ENCODE measurements at regions not wholly inside any gene's neighbourhood (a gene's known extent, or its start where the extent isn't known, plus 50 kb on each side); places are given as distances from the start of the nearest gene placed in this dataset.
"Not testable (repeated sequence)": the region's sequence is repeated elsewhere in the genome, so short reads cannot be mapped to it uniquely, and the experiment has no call there.

- DNase-seq (ENCODE audit: low spot score): no peak
Measured at GRCh38 chr1:98119796-98120195, 199.0 kb upstream of the DPYD start.

- no peak for DNase-seq (ENCODE audit: low spot score)
Measured at GRCh38 chr1:98113811-98114210, 193.0 kb upstream of the DPYD start.

- no peak for DNase-seq (ENCODE audit: low spot score)
Measured at GRCh38 chr1:98112626-98113025, 191.8 kb upstream of the DPYD start.

- DNase-seq (ENCODE audit: low spot score): peak; percentile 68
Measured at GRCh38 chr1:98110674-98111073, 189.8 kb upstream of the DPYD start.

- not testable (repeated sequence) for DNase-seq (ENCODE audit: low spot score)
Measured at GRCh38 chr1:98108378-98108777, 187.5 kb upstream of the DPYD start.

DNA sequence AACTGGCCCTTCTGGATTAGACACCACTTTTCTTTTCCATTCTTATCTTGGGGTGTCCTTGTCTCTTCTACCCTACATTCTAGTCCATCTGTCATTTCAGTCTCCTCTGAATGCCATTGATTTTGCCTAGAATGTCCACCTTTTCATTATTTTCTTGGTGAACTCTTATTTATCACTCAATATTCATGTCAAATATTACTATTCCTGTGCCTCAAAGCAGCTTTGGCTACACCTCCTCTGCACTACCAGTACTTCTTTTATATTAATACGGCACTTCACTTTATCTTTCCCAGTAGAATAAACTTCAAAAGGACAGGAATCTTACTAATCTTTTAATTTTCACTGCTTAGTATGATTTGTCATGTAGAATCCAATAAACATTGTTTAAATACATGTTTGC, 186.4 kb upstream of the DPYD start:
- no peak for DNase-seq (ENCODE audit: low spot score)

- DNase-seq (ENCODE audit: low spot score): peak; percentile 63
Measured at GRCh38 chr1:98104289-98104688, 183.5 kb upstream of the DPYD start.

- DNase-seq (ENCODE audit: low spot score): peak; percentile 5
Measured at GRCh38 chr1:98103617-98104285, 182.9 kb upstream of the DPYD start.

GRCh38 chr1:98102345-98103030, 181.7 kb upstream of the DPYD start:
- peak; percentile 22 for DNase-seq (ENCODE audit: low spot score)

GRCh38 chr1:98101364-98101763, 180.5 kb upstream of the DPYD start:
- no peak for DNase-seq (ENCODE audit: low spot score)

- DNase-seq (ENCODE audit: low spot score): no peak
Measured at GRCh38 chr1:98099501-98099900, 178.7 kb upstream of the DPYD start.

GRCh38 chr1:98098473-98098872, 177.6 kb upstream of the DPYD start:
- no peak for DNase-seq (ENCODE audit: low spot score)

DNA sequence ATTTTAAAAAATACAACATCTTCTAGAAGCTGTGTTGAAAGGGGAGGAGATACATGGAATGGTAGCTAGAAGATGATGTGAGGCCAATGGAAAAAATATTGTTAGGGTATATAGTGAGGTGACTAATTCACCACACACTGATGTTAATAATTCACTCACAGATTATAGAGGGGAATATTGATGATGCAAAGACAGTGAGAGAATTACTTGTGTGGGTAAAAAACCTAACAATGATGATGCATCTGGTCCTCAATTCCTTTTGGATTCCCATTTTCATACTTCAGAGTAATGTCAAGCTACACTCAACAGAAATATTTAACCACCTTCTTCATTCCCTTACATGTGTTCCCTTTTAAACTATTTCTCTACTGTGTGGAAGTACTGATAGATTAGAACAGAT, 169.5 kb upstream of the DPYD start:
- no peak for DNase-seq (ENCODE audit: low spot score)

DNA sequence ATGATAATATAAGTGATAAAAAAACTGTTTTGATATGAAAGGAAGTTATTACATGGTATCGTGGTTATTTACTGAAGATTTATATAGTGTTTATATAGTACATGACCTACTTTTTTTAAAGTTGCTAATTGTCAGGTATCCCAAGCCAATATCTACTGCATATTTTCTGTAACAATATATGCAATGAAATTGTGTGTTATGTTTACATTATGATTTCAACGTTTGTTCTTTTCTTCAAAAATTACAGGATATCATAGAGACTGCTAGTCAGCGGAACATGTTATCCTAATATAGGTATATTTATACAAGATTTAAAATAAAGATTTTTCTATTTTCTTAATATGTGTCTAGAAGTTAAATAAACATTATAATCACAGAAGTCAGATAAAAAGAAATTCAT, 167.5 kb upstream of the DPYD start:
- no peak for DNase-seq (ENCODE audit: low spot score)

GRCh38 chr1:98086796-98087441, 166.1 kb upstream of the DPYD start:
- DNase-seq (ENCODE audit: low spot score): peak; percentile 91

GRCh38 chr1:98086156-98086555, 165.3 kb upstream of the DPYD start:
- DNase-seq (ENCODE audit: low spot score): peak; percentile 51

DNA sequence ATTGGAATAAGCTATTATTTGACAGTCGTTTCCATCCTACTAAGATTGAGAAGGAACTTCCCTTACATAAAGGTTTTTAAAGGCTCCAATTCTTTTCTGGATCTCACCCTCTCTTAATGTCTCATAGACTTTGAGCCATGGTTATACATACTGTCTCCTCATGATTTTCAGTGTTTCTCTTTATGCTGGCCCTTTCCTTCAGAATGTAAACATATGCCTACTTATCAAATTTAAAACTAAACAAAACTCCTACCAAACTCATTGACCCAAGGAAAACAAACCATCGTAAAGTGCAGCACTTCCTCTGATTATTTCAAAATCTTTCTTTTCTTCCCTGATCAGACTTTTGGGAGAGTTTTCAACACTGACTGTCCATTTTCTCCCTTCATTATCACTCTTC, 163.4 kb upstream of the DPYD start:
- peak; percentile 19 for DNase-seq (ENCODE audit: low spot score)

- DNase-seq (ENCODE audit: low spot score): no peak
Measured at GRCh38 chr1:98081944-98082343, 161.1 kb upstream of the DPYD start.

GRCh38 chr1:98078596-98078995, 157.8 kb upstream of the DPYD start:
- no peak for DNase-seq (ENCODE audit: low spot score)

- no peak for DNase-seq (ENCODE audit: low spot score)
Measured at GRCh38 chr1:98077691-98078090, 156.9 kb upstream of the DPYD start.

DNA sequence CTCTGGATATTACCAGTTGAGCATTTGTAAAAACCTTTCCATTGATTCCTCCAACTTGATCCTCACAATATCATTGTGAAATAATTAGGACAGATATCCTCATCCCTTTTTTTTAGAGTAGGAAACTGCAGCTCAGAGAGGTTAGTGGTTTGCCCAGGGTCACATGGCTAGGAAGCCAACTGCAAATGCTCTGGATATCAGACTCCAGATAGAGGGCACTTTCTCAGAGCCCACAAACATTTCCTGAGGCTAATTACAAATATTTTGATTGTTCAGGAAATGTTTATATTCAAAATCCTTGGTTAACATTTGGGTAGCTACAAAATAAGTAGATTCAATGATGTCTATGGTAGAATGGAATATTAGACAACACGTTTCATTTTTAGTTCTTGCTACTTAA, 154.8 kb upstream of the DPYD start:
- no peak for DNase-seq (ENCODE audit: low spot score)

DNA sequence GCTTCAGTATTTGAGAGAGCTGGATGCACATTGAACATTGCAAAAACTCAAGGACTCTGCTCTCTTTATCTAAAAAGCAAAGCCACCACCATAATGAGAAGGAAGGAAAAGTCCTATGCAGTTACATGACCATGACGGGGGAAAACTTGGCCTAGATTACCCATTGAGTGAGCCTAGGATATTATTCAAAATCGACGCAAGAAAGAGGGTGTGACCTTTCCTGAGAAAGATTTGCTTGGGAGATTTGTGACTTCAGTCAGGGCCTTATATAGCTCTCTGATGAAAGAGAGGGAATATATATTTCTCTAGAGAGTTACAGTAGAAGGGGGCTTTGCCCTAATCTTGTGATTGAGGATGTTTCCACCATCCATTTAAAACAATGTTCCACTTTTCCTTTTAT, 153.0 kb upstream of the DPYD start:
- no peak for DNase-seq (ENCODE audit: low spot score)

DNA sequence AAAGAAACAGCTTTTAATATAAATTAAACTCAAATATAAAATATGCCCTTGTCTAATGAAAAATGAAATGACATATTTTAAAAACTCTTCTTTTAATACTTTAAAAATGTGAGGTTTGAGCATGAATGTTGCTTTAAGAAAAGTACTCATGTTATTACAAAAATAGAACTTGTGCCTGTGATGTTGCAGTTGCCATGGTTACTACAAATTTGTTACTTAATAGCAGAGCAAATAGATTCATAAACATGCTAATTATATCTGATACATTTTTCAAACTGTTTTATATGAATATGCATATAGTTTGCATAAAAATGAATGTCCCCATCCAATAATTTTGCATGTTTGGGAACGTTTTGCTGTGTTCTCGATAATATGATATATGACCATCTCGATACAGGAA, 152.3 kb upstream of the DPYD start:
- no peak for DNase-seq (ENCODE audit: low spot score)

All from H4 (cell line).